ENCODE measurements at regions not wholly inside any gene's neighbourhood (a gene's known extent, or its start where the extent isn't known, plus 50 kb on each side); places are given as distances from the start of the nearest gene placed in this dataset.
A peak's percentile ranks its signal among the peaks of the same experiment; 100 is the strongest.

- H2BK15ac ChIP-seq (replicated peaks; ENCODE audit: low read depth) = no peak overlapping the region
- no peak overlapping the region for H3K27ac ChIP-seq (ENCODE audit: low read depth, low read length)
- H3K9ac ChIP-seq (ENCODE audit: low read length) = no peak overlapping the region
- no peak overlapping the region for H4K8ac ChIP-seq (ENCODE audit: low read depth, low read length)
- peaks cover 8% of the 10 kb centered on the region for H3K4me1 ChIP-seq (ENCODE audit: control insufficient read depth, low read depth, low read length)
- H3K4me3 ChIP-seq (ENCODE audit: low read length) = no peak overlapping the region
- H2BK120ac ChIP-seq (ENCODE audit: low read depth, low read length) = no peak overlapping the region
- no peak overlapping the region for H3K56ac ChIP-seq (ENCODE audit: low read length)
- H2AK5ac ChIP-seq (ENCODE audit: low read length) = no peak overlapping the region
- H3K79me2 ChIP-seq (ENCODE audit: control insufficient read depth, insufficient read depth, low read length) = peaks cover 3% of the 10 kb centered on the region
- no peak overlapping the region for H3K4ac ChIP-seq (ENCODE audit: low read depth, low read length)
- no peaks in the 10 kb centered on the region for H3K36me3 ChIP-seq (ENCODE audit: control insufficient read depth, insufficient read depth, low read length)
- H3K23ac ChIP-seq (ENCODE audit: low read length) = no peak overlapping the region
- WGBS (ENCODE audit: extremely low coverage, insufficient coverage, low lambda C conversion rate) = no CpG with 5 or more reads among the region's 11 CpGs
- H4K5ac ChIP-seq (ENCODE audit: low read length) = no peak overlapping the region
- H3K27me3 ChIP-seq (ENCODE audit: insufficient read depth, low read length, poor library complexity) = no peaks in the 10 kb centered on the region
- H3K79me1 ChIP-seq (ENCODE audit: low read length) = peaks cover 9% of the 10 kb centered on the region
- peak overlapping the region; percentile 85 for H3K18ac ChIP-seq (ENCODE audit: low read length)
- DNase-seq = peak; percentile 77
- H3K4me2 ChIP-seq (ENCODE audit: low read length) = no peak overlapping the region
- peak overlapping the region; percentile 25 for H2BK5ac ChIP-seq (ENCODE audit: low read length)
Observed at GRCh38 chr6:21800948-21801438, 207.4 kb downstream of the SOX4 start.

- Histone ChIP-seq H2BK120ac (ENCODE audit: low read depth, low read length) (no peak overlapping the region), H2BK5ac (ENCODE audit: low read length) (no peak overlapping the region), H3K36me3 (ENCODE audit: control insufficient read depth, insufficient read depth, low read length) (no peaks in the 10 kb centered on the region), H2BK15ac (replicated peaks; ENCODE audit: low read depth) (no peak overlapping the region), H3K79me2 (ENCODE audit: control insufficient read depth, insufficient read depth, low read length) (peaks cover 3% of the 10 kb centered on the region), H3K18ac (ENCODE audit: low read length) (peak overlapping the region; percentile 85), H2AK5ac (ENCODE audit: low read length) (no peak overlapping the region), H3K56ac (ENCODE audit: low read length) (no peak overlapping the region), H3K27me3 (ENCODE audit: insufficient read depth, low read length, poor library complexity) (no peaks in the 10 kb centered on the region), H4K8ac (ENCODE audit: low read depth, low read length) (no peak overlapping the region), H3K23ac (ENCODE audit: low read length) (no peak overlapping the region), H3K27ac (ENCODE audit: low read depth, low read length) (no peak overlapping the region), H3K4ac (ENCODE audit: low read depth, low read length) (no peak overlapping the region), H4K5ac (ENCODE audit: low read length) (no peak overlapping the region), H3K9ac (ENCODE audit: low read length) (no peak overlapping the region), H3K4me3 (ENCODE audit: low read length) (no peak overlapping the region), H3K4me1 (ENCODE audit: control insufficient read depth, low read depth, low read length) (peaks cover 8% of the 10 kb centered on the region), H3K79me1 (ENCODE audit: low read length) (peaks cover 9% of the 10 kb centered on the region), H3K4me2 (ENCODE audit: low read length) (no peak overlapping the region)
- DNase-seq = no peak
- WGBS (ENCODE audit: extremely low coverage, insufficient coverage, low lambda C conversion rate) = no CpG with 5 or more reads among the region's 1 CpG
Observed at GRCh38 chr6:21801446-21802174, 208.1 kb downstream of the SOX4 start.

GRCh38 chr6:21802175-21802822 lies 208.7 kb downstream of the SOX4 start:
- Histone ChIP-seq H3K79me2 (ENCODE audit: control insufficient read depth, insufficient read depth, low read length) (peaks cover 3% of the 10 kb centered on the region), H3K4me3 (ENCODE audit: low read length) (no peak overlapping the region), H3K23ac (ENCODE audit: low read length) (no peak overlapping the region), H3K4me1 (ENCODE audit: control insufficient read depth, low read depth, low read length) (peaks cover 8% of the 10 kb centered on the region), H3K56ac (ENCODE audit: low read length) (no peak overlapping the region), H3K27ac (ENCODE audit: low read depth, low read length) (no peak overlapping the region), H3K79me1 (ENCODE audit: low read length) (peaks cover 9% of the 10 kb centered on the region), H2AK5ac (ENCODE audit: low read length) (no peak overlapping the region), H3K27me3 (ENCODE audit: insufficient read depth, low read length, poor library complexity) (no peaks in the 10 kb centered on the region), H2BK120ac (ENCODE audit: low read depth, low read length) (no peak overlapping the region), H3K4me2 (ENCODE audit: low read length) (no peak overlapping the region), H3K36me3 (ENCODE audit: control insufficient read depth, insufficient read depth, low read length) (no peaks in the 10 kb centered on the region), H3K18ac (ENCODE audit: low read length) (no peak overlapping the region), H4K5ac (ENCODE audit: low read length) (no peak overlapping the region), H3K9ac (ENCODE audit: low read length) (no peak overlapping the region), H2BK15ac (replicated peaks; ENCODE audit: low read depth) (no peak overlapping the region), H4K8ac (ENCODE audit: low read depth, low read length) (no peak overlapping the region), H2BK5ac (ENCODE audit: low read length) (no peak overlapping the region), H3K4ac (ENCODE audit: low read depth, low read length) (no peak overlapping the region)
- DNase-seq = no peak
- WGBS (ENCODE audit: extremely low coverage, insufficient coverage, low lambda C conversion rate) = no CpG with 5 or more reads among the region's 2 CpGs

- WGBS (ENCODE audit: extremely low coverage, insufficient coverage, low lambda C conversion rate) = no CpG with 5 or more reads among the region's 8 CpGs
Observed at GRCh38 chr6:21804941-21805610, 211.5 kb downstream of the SOX4 start.

GRCh38 chr6:21807299-21808044 lies 213.9 kb downstream of the SOX4 start:
- H3K23ac ChIP-seq (ENCODE audit: low read length) = no peak overlapping the region
- WGBS (ENCODE audit: extremely low coverage, insufficient coverage, low lambda C conversion rate) = no CpG with 5 or more reads among the region's 2 CpGs
- peak overlapping the region; percentile 33 for H3K18ac ChIP-seq (ENCODE audit: low read length)
- no peak overlapping the region for H3K4me3 ChIP-seq (ENCODE audit: low read length)
- H3K79me1 ChIP-seq (ENCODE audit: low read length) = peaks cover 2% of the 10 kb centered on the region
- peaks cover 6% of the 10 kb centered on the region for H3K4me1 ChIP-seq (ENCODE audit: control insufficient read depth, low read depth, low read length)
- H3K79me2 ChIP-seq (ENCODE audit: control insufficient read depth, insufficient read depth, low read length) = peaks cover 2% of the 10 kb centered on the region
- H2BK15ac ChIP-seq (replicated peaks; ENCODE audit: low read depth) = no peak overlapping the region
- H3K9ac ChIP-seq (ENCODE audit: low read length) = no peak overlapping the region
- peak overlapping the region; percentile 53 for H3K56ac ChIP-seq (ENCODE audit: low read length)
- H2BK5ac ChIP-seq (ENCODE audit: low read length) = no peak overlapping the region
- no peak overlapping the region for H4K5ac ChIP-seq (ENCODE audit: low read length)
- H2AK5ac ChIP-seq (ENCODE audit: low read length) = no peak overlapping the region
- DNase-seq = no peak
- H3K27ac ChIP-seq (ENCODE audit: low read depth, low read length) = no peak overlapping the region
- no peaks in the 10 kb centered on the region for H3K27me3 ChIP-seq (ENCODE audit: insufficient read depth, low read length, poor library complexity)
- H2BK120ac ChIP-seq (ENCODE audit: low read depth, low read length) = no peak overlapping the region
- no peak overlapping the region for H4K8ac ChIP-seq (ENCODE audit: low read depth, low read length)
- H3K36me3 ChIP-seq (ENCODE audit: control insufficient read depth, insufficient read depth, low read length) = no peaks in the 10 kb centered on the region
- H3K4me2 ChIP-seq (ENCODE audit: low read length) = no peak overlapping the region
- H3K4ac ChIP-seq (ENCODE audit: low read depth, low read length) = no peak overlapping the region

More at GRCh38 chr6:21804941-21805610, 211.5 kb downstream of the SOX4 start:
- Histone ChIP-seq H2BK120ac (ENCODE audit: low read depth, low read length) (no peak overlapping the region), H3K18ac (ENCODE audit: low read length) (no peak overlapping the region), H2BK5ac (ENCODE audit: low read length) (no peak overlapping the region), H4K5ac (ENCODE audit: low read length) (no peak overlapping the region), H3K4me1 (ENCODE audit: control insufficient read depth, low read depth, low read length) (peaks cover 15% of the 10 kb centered on the region), H2BK15ac (replicated peaks; ENCODE audit: low read depth) (no peak overlapping the region), H3K27ac (ENCODE audit: low read depth, low read length) (no peak overlapping the region), H3K23ac (ENCODE audit: low read length) (no peak overlapping the region), H2AK5ac (ENCODE audit: low read length) (no peak overlapping the region), H3K4ac (ENCODE audit: low read depth, low read length) (no peak overlapping the region), H3K4me3 (ENCODE audit: low read length) (no peak overlapping the region), H3K79me1 (ENCODE audit: low read length) (peaks cover 9% of the 10 kb centered on the region), H3K56ac (ENCODE audit: low read length) (no peak overlapping the region), H3K9ac (ENCODE audit: low read length) (no peak overlapping the region), H3K27me3 (ENCODE audit: insufficient read depth, low read length, poor library complexity) (no peaks in the 10 kb centered on the region), H4K8ac (ENCODE audit: low read depth, low read length) (no peak overlapping the region), H3K4me2 (ENCODE audit: low read length) (no peak overlapping the region), H3K79me2 (ENCODE audit: control insufficient read depth, insufficient read depth, low read length) (peaks cover 3% of the 10 kb centered on the region), H3K36me3 (ENCODE audit: control insufficient read depth, insufficient read depth, low read length) (no peaks in the 10 kb centered on the region)
- DNase-seq = no peak

All from mesendoderm (in vitro differentiated cells).